Brain microvascular endothelial cell (primary cell): ENCODE measurements at regions not wholly inside any gene's neighbourhood (a gene's known extent, or its start where the extent isn't known, plus 50 kb on each side); places are given as distances from the start of the nearest gene placed in this dataset.

ENCODE experiments used
- DNase-seq: peaks from one replicate; pipeline ENCODE4 v3.0.0-alpha.2; 2020
- H3K27ac ChIP-seq: fragments of 250-450 bp; sonication (Bioruptor Pico); 2 replicates; pipeline ENCODE4 v1.5.1; 2020; ENCODE audit warnings: mild to moderate bottlenecking, moderate library complexity
- H3K27me3 ChIP-seq: fragments of 250-450 bp; sonication (Bioruptor Pico); replicated peaks from 2 replicates; pipeline ENCODE4 v1.5.1; 2020; ENCODE audit warnings: mild to moderate bottlenecking
- H3K36me3 ChIP-seq: fragments of 250-450 bp; sonication (Bioruptor Pico); replicated peaks from 2 replicates; pipeline ENCODE4 v1.5.1; 2020; ENCODE audit warnings: mild to moderate bottlenecking
- H3K4me3 ChIP-seq: 2 replicates; pipeline ENCODE4 v1.5.1; 2011; ENCODE audit warnings: low read depth, mild to moderate bottlenecking, control low read depth, low read length, moderate library complexity
- in situ Hi-C: cut with HindIII; loops from 2 replicates; pipeline ENCODE4 v1.10.0; 2017; ENCODE audit warnings: low sequenced_read_pairs, low pct_ligation_motif_present
- TF ChIP-seq, protein P1 (sequence below): IDR thresholded peaks from 2 replicates; pipeline ENCODE4 v1.5.1; 2011; ENCODE audit warnings: low read depth, mild to moderate bottlenecking, moderate library complexity, low read length, control low read depth, inconsistent platforms; ENCODE audit errors: missing control alignments

GRCh38 chr2:8238521-8239230 is 443.2 kb upstream of the ID2 start:
- Histone ChIP-seq H3K27ac (no peak overlapping the region), H3K4me3 (no peak overlapping the region), H3K27me3 (no peaks in the 10 kb centered on the region), H3K36me3 (no peaks in the 10 kb centered on the region)
- DNase-seq = no peak
- TF ChIP-seq, protein P1, sequence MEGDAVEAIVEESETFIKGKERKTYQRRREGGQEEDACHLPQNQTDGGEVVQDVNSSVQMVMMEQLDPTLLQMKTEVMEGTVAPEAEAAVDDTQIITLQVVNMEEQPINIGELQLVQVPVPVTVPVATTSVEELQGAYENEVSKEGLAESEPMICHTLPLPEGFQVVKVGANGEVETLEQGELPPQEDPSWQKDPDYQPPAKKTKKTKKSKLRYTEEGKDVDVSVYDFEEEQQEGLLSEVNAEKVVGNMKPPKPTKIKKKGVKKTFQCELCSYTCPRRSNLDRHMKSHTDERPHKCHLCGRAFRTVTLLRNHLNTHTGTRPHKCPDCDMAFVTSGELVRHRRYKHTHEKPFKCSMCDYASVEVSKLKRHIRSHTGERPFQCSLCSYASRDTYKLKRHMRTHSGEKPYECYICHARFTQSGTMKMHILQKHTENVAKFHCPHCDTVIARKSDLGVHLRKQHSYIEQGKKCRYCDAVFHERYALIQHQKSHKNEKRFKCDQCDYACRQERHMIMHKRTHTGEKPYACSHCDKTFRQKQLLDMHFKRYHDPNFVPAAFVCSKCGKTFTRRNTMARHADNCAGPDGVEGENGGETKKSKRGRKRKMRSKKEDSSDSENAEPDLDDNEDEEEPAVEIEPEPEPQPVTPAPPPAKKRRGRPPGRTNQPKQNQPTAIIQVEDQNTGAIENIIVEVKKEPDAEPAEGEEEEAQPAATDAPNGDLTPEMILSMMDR = no peak
- in situ Hi-C loops = no loop called here

DNA sequence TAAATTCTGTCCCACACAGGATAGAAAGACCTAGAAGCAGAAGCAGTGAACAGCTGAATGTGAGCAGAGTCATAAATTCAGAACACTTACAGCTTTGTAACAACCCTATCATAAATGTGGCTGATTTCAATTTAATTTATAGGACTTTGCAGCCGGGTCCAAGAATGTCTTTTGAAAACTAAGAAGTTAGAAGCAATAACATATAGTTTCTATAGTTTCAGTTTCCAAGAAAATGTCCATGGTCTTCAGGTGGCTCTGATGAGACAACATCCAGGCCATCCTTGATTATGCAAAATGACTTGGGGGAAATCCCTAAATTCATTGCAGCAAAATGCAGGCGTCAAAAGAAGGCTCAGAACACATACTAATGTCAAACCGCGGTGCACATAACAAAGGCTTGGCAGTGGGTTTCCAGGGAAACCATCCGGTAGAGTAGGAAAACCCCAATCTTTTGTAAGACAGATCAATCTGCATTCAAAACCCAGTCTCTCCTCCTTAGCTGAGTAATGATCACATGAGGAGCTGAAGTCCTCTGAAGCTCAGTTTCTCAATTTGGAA is 442.2 kb upstream of the ID2 start:
- Histone ChIP-seq H3K4me3 (no peak overlapping the region), H3K36me3 (no peaks in the 10 kb centered on the region), H3K27ac (no peak overlapping the region), H3K27me3 (no peaks in the 10 kb centered on the region)
- no peak for DNase-seq
- TF ChIP-seq, protein P1 = no peak
- in situ Hi-C loops = no loop called here

DNA sequence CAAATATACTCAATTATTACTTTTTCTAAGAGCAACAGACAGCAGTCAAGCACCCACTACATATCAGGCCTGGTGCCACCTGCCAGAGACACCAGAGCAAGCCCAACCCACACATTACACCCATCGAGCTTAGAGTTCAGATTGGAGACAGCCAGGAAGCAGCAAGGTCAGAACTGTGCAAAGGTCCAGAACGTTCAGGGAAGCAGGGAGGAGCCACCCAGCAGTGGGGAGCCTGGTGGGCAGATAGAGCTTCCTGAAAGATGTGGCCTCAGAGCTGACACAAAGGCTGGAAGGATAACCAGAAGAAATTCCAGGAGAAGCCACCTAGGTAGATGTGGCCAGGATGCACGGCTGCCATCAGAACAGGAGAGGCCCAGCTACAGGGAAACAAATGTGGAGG is 440.5 kb upstream of the ID2 start:
- Histone ChIP-seq H3K27me3 (no peaks in the 10 kb centered on the region), H3K4me3 (no peak overlapping the region), H3K27ac (no peak overlapping the region), H3K36me3 (no peaks in the 10 kb centered on the region)
- TF ChIP-seq, protein P1 = no peak
- DNase-seq = no peak
- in situ Hi-C loops = no loop called here

DNA sequence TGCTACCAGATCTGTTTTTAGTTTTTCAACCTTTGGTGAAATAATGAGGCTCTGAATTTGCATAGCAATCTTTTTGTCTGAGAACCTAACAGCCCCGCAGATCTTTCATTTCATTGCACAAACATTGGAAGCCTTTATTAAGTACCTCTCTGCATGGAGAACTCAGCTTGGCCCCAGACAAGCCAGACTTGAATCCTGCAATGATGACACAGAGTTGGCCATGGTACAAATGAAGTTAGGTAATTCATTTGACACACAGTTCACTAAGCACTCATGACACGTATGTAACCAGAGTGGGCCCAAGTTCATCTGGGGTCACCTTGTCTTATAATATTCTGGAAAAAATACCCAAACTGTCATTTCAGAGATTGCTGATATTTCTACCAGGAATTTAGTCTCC is 439.1 kb upstream of the ID2 start:
- DNase-seq = no peak
- no peaks in the 10 kb centered on the region for H3K36me3 ChIP-seq
- TF ChIP-seq, protein P1 = no peak
- no peaks in the 10 kb centered on the region for H3K27me3 ChIP-seq
- no peak overlapping the region for H3K27ac ChIP-seq
- in situ Hi-C loops = no loop called here
- no peak overlapping the region for H3K4me3 ChIP-seq

- Histone ChIP-seq H3K27ac (no peak overlapping the region), H3K36me3 (no peaks in the 10 kb centered on the region), H3K4me3 (no peak overlapping the region), H3K27me3 (no peaks in the 10 kb centered on the region)
- DNase-seq = no peak
- TF ChIP-seq, protein P1 = no peak
- in situ Hi-C loops = no loop called here
Observed at GRCh38 chr2:8243748-8244400, 438.0 kb upstream of the ID2 start.

DNA sequence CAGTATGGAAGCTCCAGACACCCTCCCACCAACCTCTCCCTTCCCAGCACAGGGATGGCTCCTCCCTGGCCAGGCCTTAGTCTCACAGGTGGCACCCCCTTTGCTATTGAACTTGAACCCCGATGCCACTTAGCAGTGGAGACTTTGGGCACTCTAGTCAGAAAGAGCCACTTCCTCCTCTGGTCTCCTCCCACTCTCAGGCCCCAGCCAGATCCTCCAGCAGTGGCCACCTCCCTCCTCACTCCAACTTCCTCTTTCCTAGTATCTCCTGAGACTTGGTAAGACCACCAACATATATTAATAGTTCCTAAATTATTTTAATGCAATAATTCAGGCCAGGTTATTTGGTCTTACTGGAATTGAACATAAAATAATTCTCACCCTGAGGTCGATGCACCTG is 437.2 kb upstream of the ID2 start:
- Histone ChIP-seq H3K27me3 (no peaks in the 10 kb centered on the region), H3K36me3 (no peaks in the 10 kb centered on the region), H3K27ac (no peak overlapping the region), H3K4me3 (no peak overlapping the region)
- in situ Hi-C loops = no loop called here
- no peak for DNase-seq
- TF ChIP-seq, protein P1 = no peak
